KMS-11 (cell line): ENCODE measurements at regions not wholly inside any gene's neighbourhood (a gene's known extent, or its start where the extent isn't known, plus 50 kb on each side); places are given as distances from the start of the nearest gene placed in this dataset.

Source experiments
- H2AFZ ChIP-seq: fragments of 200-600 bp; sonication (generic); 2 replicates; pipeline ENCODE4 v1.6.1; 2016; ENCODE audit warnings: antibody characterized with exemption, mixed run types, low read depth
- H3K27ac ChIP-seq: fragments of 200-600 bp; sonication (generic); 2 replicates; pipeline ENCODE4 v1.6.1; 2016; ENCODE audit warnings: mild to moderate bottlenecking, mixed run types
- H3K27me3 ChIP-seq: fragments of 200-600 bp; sonication (generic); 2 replicates; pipeline ENCODE4 v1.6.1; 2017; ENCODE audit warnings: mild to moderate bottlenecking, low read depth, mixed run types, moderate library complexity; ENCODE audit not compliant: insufficient read depth
- H3K36me3 ChIP-seq: fragments of 200-600 bp; sonication (generic); 2 replicates; pipeline ENCODE4 v1.6.1; 2017; ENCODE audit warnings: mild to moderate bottlenecking, mixed run types; ENCODE audit not compliant: insufficient read depth
- H3K4me1 ChIP-seq: fragments of 200-600 bp; sonication (generic); 2 replicates; pipeline ENCODE4 v1.6.1; 2016; ENCODE audit warnings: mild to moderate bottlenecking, low read depth, mixed run types; ENCODE audit not compliant: poor library complexity, severe bottlenecking
- H3K4me2 ChIP-seq: fragments of 200-600 bp; sonication (generic); 2 replicates; pipeline ENCODE4 v1.7.0; 2016; ENCODE audit warnings: mild to moderate bottlenecking, mixed run types
- H3K4me3 ChIP-seq: fragments of 200-600 bp; sonication (generic); IDR thresholded peaks from 2 replicates; pipeline ENCODE4 v1.6.1; 2017; ENCODE audit warnings: low read depth, low read length, mixed read lengths; ENCODE audit not compliant: insufficient read depth
- H3K79me2 ChIP-seq: fragments of 200-600 bp; sonication (generic); 2 replicates; pipeline ENCODE4 v1.6.1; 2016; ENCODE audit warnings: low read depth, mixed run types; ENCODE audit not compliant: insufficient read depth
- H3K9ac ChIP-seq: fragments of 200-600 bp; sonication (generic); 2 replicates; pipeline ENCODE4 v1.6.1; 2016; ENCODE audit warnings: mild to moderate bottlenecking, mixed run types
- H4K20me1 ChIP-seq: fragments of 200-600 bp; sonication (generic); 2 replicates; pipeline ENCODE4 v1.6.1; 2016; ENCODE audit warnings: mild to moderate bottlenecking, mixed run types; ENCODE audit not compliant: insufficient read depth
- CTCF ChIP-seq: fragments of 200-600 bp; sonication (generic); conservative IDR thresholded peaks from 2 replicates; pipeline ENCODE4 v1.6.1; 2017; ENCODE audit warnings: low read depth, mild to moderate bottlenecking, antibody characterized with exemption, low read length, moderate library complexity, mixed read lengths

GRCh38 chr12:58548801-58549200 is 371.5 kb downstream of the LRIG3 start:
- no peaks in the 10 kb centered on the region for H4K20me1 ChIP-seq
- H3K4me3 ChIP-seq, result no peak overlapping the region
- no peak overlapping the region for H3K27ac ChIP-seq
- no peaks in the 10 kb centered on the region for H3K27me3 ChIP-seq
- no peaks in the 10 kb centered on the region for H3K36me3 ChIP-seq
- no peaks in the 10 kb centered on the region for H3K79me2 ChIP-seq
- no peak overlapping the region for H3K4me2 ChIP-seq
- no peaks in the 10 kb centered on the region for H3K4me1 ChIP-seq
- TF ChIP-seq CTCF, result no peak
- no peak overlapping the region for H2AFZ ChIP-seq
- no peak overlapping the region for H3K9ac ChIP-seq

GRCh38 chr12:58554522-58555157 is 365.7 kb downstream of the LRIG3 start:
- no peak for TF ChIP-seq CTCF
- Histone ChIP-seq H3K36me3 (no peaks in the 10 kb centered on the region), H3K4me1 (no peaks in the 10 kb centered on the region), H3K4me3 (no peak overlapping the region), H4K20me1 (no peaks in the 10 kb centered on the region), H3K79me2 (no peaks in the 10 kb centered on the region), H2AFZ (no peak overlapping the region), H3K9ac (no peak overlapping the region), H3K27ac (no peak overlapping the region), H3K27me3 (no peaks in the 10 kb centered on the region), H3K4me2 (no peak overlapping the region)

GRCh38 chr12:58557171-58557570 is 363.1 kb downstream of the LRIG3 start:
- H3K9ac ChIP-seq, result no peak overlapping the region

GRCh38 chr12:58557661-58558060 is 362.6 kb downstream of the LRIG3 start:
- Histone ChIP-seq H3K4me3 (no peak overlapping the region), H4K20me1 (no peaks in the 10 kb centered on the region), H3K79me2 (no peaks in the 10 kb centered on the region), H3K9ac (no peak overlapping the region), H2AFZ (no peak overlapping the region), H3K4me2 (no peak overlapping the region), H3K36me3 (no peaks in the 10 kb centered on the region), H3K4me1 (no peaks in the 10 kb centered on the region), H3K27me3 (no peaks in the 10 kb centered on the region), H3K27ac (no peak overlapping the region)
- no peak for TF ChIP-seq CTCF

More at GRCh38 chr12:58557171-58557570, 363.1 kb downstream of the LRIG3 start:
- no peak overlapping the region for H3K4me3 ChIP-seq
- no peaks in the 10 kb centered on the region for H3K79me2 ChIP-seq
- H3K27ac ChIP-seq, result no peak overlapping the region
- no peaks in the 10 kb centered on the region for H3K27me3 ChIP-seq
- H4K20me1 ChIP-seq, result no peaks in the 10 kb centered on the region
- no peaks in the 10 kb centered on the region for H3K4me1 ChIP-seq
- H3K36me3 ChIP-seq, result no peaks in the 10 kb centered on the region
- H3K4me2 ChIP-seq, result no peak overlapping the region
- no peak overlapping the region for H2AFZ ChIP-seq
- no peak for TF ChIP-seq CTCF
